ENCODE measurements at regions not wholly inside any gene's neighbourhood (a gene's known extent, or its start where the extent isn't known, plus 50 kb on each side); places are given as distances from the start of the nearest gene placed in this dataset.

- intact Hi-C loops (cut with DNase I), result loop anchor here in 1 of 10 donors (10.0 kb wide), 1 partner anchor 600 kb away; no protein-coding TSS in a partner anchor
- 85 to 97% methylated on average over 1 of the region's 1 CpG for WGBS, 2 donors
Observed at GRCh38 chr7:125664625-125665024, 735.0 kb upstream of the POT1 start.

GRCh38 chr7:125663961-125664360, 734.3 kb upstream of the POT1 start:
- H3K27me3 ChIP-seq, result no peaks in the 10 kb centered on the region
- DNase-seq, result no peak
- no peaks in the 10 kb centered on the region for H3K4me1 ChIP-seq
- H3K4me3 ChIP-seq, result no peak overlapping the region
- TF ChIP-seq, protein P1, sequence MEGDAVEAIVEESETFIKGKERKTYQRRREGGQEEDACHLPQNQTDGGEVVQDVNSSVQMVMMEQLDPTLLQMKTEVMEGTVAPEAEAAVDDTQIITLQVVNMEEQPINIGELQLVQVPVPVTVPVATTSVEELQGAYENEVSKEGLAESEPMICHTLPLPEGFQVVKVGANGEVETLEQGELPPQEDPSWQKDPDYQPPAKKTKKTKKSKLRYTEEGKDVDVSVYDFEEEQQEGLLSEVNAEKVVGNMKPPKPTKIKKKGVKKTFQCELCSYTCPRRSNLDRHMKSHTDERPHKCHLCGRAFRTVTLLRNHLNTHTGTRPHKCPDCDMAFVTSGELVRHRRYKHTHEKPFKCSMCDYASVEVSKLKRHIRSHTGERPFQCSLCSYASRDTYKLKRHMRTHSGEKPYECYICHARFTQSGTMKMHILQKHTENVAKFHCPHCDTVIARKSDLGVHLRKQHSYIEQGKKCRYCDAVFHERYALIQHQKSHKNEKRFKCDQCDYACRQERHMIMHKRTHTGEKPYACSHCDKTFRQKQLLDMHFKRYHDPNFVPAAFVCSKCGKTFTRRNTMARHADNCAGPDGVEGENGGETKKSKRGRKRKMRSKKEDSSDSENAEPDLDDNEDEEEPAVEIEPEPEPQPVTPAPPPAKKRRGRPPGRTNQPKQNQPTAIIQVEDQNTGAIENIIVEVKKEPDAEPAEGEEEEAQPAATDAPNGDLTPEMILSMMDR (IDR thresholded peaks at IDR 0.05), result no peak
- H3K36me3 ChIP-seq, result no peaks in the 10 kb centered on the region
- intact Hi-C loops (cut with DNase I), result loop anchor here in 1 of 10 donors (10.0 kb wide), 1 partner anchor 599 kb away; no protein-coding TSS in a partner anchor
- ATAC-seq, result no peak
- H3K27ac ChIP-seq, result no peak overlapping the region
- WGBS, 2 donors, result 62 to 79% methylated on average over 3 of the region's 3 CpGs
- peaks cover 0 to 3% (median 0%) of the 10 kb centered on the region in 11 donors for H3K9me3 ChIP-seq

More at GRCh38 chr7:125664625-125665024, 735.0 kb upstream of the POT1 start:
- DNase-seq, result no peak
- no peaks in the 10 kb centered on the region for H3K27me3 ChIP-seq
- H3K4me1 ChIP-seq, result no peaks in the 10 kb centered on the region
- no peaks in the 10 kb centered on the region for H3K36me3 ChIP-seq
- H3K27ac ChIP-seq, result no peak overlapping the region
- TF ChIP-seq, protein P1 (IDR thresholded peaks at IDR 0.05), result no peak
- peaks cover 0 to 2% (median 0%) of the 10 kb centered on the region in 11 donors for H3K9me3 ChIP-seq
- no peak overlapping the region for H3K4me3 ChIP-seq
- ATAC-seq, result no peak

DNA sequence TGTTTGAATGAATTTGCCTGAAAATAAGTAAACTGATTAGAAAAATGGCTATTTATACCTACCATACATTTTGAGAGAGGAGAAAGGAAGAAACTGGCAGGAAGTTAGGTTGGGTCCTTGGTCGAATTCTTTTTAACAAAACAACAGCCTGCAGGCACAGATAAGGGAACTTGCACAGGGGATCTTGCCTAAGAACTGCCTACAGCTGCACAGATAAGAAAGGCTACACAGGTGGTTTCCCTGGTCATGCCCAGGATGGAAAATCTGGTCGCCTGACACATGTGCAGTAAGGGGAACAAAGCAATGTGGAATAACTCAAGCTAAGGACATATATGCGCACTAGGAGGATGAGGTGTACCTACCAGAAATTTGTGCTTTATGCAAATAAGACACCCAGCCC, 732.1 kb upstream of the POT1 start:
- TF ChIP-seq, protein P1 (IDR thresholded peaks at IDR 0.05), result no peak
- Histone ChIP-seq H3K4me3 (no peak overlapping the region), H3K36me3 (no peaks in the 10 kb centered on the region), H3K27ac (no peak overlapping the region), H3K27me3 (no peaks in the 10 kb centered on the region), H3K9me3 (peaks cover 0 to 3% (median 0%) of the 10 kb centered on the region in 11 donors), H3K4me1 (no peaks in the 10 kb centered on the region)
- intact Hi-C loops (cut with DNase I), result loop anchor here in 1 of 10 donors (10.0 kb wide), 1 partner anchor 597 kb away; no protein-coding TSS in a partner anchor
- 45 to 55% methylated on average over 3 of the region's 3 CpGs for WGBS, 2 donors
- no peak for DNase-seq
- ATAC-seq, result no peak

DNA sequence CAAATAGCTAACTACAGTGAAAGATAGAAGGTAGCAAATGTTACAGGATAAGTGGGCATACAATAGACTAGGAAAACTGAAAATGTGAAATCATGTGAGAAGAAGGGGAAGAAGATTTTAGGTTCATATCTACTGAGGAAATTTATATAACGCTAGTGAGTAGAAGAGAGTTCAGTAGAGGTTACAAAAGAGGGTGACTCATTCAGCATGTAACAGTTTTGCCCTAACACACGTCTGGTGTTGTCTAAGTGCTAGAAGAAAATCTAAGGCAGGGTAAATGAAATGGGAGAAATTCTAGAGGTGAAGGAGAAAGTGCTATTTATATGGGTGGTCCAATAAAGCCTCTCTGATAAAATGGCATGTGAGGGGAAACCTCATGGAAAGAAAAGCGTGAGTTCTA, 731.4 kb upstream of the POT1 start:
- Histone ChIP-seq H3K36me3 (no peaks in the 10 kb centered on the region), H3K9me3 (peaks cover 0 to 3% (median 0%) of the 10 kb centered on the region in 11 donors), H3K27ac (no peak overlapping the region), H3K27me3 (no peaks in the 10 kb centered on the region), H3K4me1 (no peaks in the 10 kb centered on the region), H3K4me3 (no peak overlapping the region)
- DNase-seq (no peak), ATAC-seq (no peak)
- TF ChIP-seq, protein P1 (IDR thresholded peaks at IDR 0.05), result no peak
- 68 to 78% methylated on average over 3 of the region's 3 CpGs for WGBS, 2 donors
- intact Hi-C loops (cut with DNase I), result loop anchor here in 1 of 10 donors (10.0 kb wide), 1 partner anchor 596 kb away; no protein-coding TSS in a partner anchor

All from heart right ventricle (tissue), 16 donors.